ENCODE measurements at regions not wholly inside any gene's neighbourhood (a gene's known extent, or its start where the extent isn't known, plus 50 kb on each side); places are given as distances from the start of the nearest gene placed in this dataset.

DNA sequence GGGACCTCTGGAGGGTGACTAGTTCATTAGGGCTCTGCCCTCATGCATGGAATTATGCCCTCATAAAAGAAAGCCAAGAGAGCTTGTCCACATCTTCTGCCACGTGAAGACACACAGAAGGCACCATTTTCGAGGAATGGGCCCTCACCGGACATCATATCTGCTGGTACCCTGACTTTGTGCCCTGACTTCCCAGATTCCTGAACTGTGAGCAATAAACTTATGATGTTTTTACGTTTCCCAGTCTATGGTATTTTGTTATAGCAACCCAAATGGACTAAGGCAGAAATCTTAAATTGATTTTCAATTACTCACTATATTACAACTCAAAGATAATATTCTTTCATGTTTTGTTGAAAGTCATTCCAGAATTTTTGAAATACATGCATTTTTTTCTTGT, 163.8 kb upstream of the PAPPA start:
- Mint-ChIP-seq H3K4me3 (no peak overlapping the region), H3K9me3 (no peaks in the 10 kb centered on the region), H3K4me1 (no peaks in the 10 kb centered on the region), H3K27ac (no peak overlapping the region), H3K27me3 (ENCODE audit: low read depth) (no peaks in the 10 kb centered on the region; the same call in 1 of the 2 replicates), H3K36me3 (no peaks in the 10 kb centered on the region)
- POLR2A ChIA-PET: no interaction called here
- ATAC-seq (no peak), DNase-seq (ENCODE audit: low spot score) (no peak)
- CTCF ChIA-PET: no interaction called here
- TF ChIP-seq, protein P1, sequence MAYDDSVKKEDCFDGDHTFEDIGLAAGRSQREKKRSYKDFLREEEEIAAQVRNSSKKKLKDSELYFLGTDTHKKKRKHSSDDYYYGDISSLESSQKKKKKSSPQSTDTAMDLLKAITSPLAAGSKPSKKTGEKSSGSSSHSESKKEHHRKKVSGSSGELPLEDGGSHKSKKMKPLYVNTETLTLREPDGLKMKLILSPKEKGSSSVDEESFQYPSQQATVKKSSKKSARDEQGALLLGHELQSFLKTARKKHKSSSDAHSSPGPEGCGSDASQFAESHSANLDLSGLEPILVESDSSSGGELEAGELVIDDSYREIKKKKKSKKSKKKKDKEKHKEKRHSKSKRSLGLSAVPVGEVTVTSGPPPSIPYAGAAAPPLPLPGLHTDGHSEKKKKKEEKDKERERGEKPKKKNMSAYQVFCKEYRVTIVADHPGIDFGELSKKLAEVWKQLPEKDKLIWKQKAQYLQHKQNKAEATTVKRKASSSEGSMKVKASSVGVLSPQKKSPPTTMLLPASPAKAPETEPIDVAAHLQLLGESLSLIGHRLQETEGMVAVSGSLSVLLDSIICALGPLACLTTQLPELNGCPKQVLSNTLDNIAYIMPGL (CRISPR knock-in tag; IDR thresholded peaks at IDR 0.05): no peak
- TF ChIP-seq, protein P2, sequence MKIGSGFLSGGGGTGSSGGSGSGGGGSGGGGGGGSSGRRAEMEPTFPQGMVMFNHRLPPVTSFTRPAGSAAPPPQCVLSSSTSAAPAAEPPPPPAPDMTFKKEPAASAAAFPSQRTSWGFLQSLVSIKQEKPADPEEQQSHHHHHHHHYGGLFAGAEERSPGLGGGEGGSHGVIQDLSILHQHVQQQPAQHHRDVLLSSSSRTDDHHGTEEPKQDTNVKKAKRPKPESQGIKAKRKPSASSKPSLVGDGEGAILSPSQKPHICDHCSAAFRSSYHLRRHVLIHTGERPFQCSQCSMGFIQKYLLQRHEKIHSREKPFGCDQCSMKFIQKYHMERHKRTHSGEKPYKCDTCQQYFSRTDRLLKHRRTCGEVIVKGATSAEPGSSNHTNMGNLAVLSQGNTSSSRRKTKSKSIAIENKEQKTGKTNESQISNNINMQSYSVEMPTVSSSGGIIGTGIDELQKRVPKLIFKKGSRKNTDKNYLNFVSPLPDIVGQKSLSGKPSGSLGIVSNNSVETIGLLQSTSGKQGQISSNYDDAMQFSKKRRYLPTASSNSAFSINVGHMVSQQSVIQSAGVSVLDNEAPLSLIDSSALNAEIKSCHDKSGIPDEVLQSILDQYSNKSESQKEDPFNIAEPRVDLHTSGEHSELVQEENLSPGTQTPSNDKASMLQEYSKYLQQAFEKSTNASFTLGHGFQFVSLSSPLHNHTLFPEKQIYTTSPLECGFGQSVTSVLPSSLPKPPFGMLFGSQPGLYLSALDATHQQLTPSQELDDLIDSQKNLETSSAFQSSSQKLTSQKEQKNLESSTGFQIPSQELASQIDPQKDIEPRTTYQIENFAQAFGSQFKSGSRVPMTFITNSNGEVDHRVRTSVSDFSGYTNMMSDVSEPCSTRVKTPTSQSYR (CRISPR knock-in tag; IDR thresholded peaks at IDR 0.05): no peak
- TF ChIP-seq ETV6 (CRISPR knock-in tag; IDR thresholded peaks at IDR 0.05) (no peak), ZNF396 (CRISPR knock-in tag; IDR thresholded peaks at IDR 0.05; ENCODE audit: borderline replicate concordance) (no peak), TCF7 (CRISPR knock-in tag; IDR thresholded peaks at IDR 0.05; ENCODE audit: low read depth) (no peak), CBFB (CRISPR knock-in tag; IDR thresholded peaks at IDR 0.05; ENCODE audit: low read depth) (no peak), ATF1 (CRISPR knock-in tag; IDR thresholded peaks at IDR 0.05) (no peak), TEAD4 (CRISPR knock-in tag; IDR thresholded peaks at IDR 0.05) (no peak), NR1H2 (CRISPR knock-in tag; IDR thresholded peaks at IDR 0.05) (no peak), FOXJ3 (CRISPR knock-in tag; IDR thresholded peaks at IDR 0.05; ENCODE audit: borderline replicate concordance) (no peak), PRRX2 (CRISPR knock-in tag; IDR thresholded peaks at IDR 0.05) (no peak)
- TF ChIP-seq, protein P3, sequence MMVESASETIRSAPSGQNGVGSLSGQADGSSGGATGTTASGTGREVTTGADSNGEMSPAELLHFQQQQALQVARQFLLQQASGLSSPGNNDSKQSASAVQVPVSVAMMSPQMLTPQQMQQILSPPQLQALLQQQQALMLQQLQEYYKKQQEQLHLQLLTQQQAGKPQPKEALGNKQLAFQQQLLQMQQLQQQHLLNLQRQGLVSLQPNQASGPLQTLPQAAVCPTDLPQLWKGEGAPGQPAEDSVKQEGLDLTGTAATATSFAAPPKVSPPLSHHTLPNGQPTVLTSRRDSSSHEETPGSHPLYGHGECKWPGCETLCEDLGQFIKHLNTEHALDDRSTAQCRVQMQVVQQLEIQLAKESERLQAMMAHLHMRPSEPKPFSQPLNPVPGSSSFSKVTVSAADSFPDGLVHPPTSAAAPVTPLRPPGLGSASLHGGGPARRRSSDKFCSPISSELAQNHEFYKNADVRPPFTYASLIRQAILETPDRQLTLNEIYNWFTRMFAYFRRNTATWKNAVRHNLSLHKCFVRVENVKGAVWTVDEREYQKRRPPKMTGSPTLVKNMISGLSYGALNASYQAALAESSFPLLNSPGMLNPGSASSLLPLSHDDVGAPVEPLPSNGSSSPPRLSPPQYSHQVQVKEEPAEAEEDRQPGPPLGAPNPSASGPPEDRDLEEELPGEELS (CRISPR knock-in tag; IDR thresholded peaks at IDR 0.05): no peak
- TF ChIP-seq, protein P4, sequence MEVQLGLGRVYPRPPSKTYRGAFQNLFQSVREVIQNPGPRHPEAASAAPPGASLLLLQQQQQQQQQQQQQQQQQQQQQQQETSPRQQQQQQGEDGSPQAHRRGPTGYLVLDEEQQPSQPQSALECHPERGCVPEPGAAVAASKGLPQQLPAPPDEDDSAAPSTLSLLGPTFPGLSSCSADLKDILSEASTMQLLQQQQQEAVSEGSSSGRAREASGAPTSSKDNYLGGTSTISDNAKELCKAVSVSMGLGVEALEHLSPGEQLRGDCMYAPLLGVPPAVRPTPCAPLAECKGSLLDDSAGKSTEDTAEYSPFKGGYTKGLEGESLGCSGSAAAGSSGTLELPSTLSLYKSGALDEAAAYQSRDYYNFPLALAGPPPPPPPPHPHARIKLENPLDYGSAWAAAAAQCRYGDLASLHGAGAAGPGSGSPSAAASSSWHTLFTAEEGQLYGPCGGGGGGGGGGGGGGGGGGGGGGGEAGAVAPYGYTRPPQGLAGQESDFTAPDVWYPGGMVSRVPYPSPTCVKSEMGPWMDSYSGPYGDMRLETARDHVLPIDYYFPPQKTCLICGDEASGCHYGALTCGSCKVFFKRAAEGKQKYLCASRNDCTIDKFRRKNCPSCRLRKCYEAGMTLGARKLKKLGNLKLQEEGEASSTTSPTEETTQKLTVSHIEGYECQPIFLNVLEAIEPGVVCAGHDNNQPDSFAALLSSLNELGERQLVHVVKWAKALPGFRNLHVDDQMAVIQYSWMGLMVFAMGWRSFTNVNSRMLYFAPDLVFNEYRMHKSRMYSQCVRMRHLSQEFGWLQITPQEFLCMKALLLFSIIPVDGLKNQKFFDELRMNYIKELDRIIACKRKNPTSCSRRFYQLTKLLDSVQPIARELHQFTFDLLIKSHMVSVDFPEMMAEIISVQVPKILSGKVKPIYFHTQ (CRISPR knock-in tag; IDR thresholded peaks at IDR 0.05): no peak
- TF ChIP-seq, protein P5, sequence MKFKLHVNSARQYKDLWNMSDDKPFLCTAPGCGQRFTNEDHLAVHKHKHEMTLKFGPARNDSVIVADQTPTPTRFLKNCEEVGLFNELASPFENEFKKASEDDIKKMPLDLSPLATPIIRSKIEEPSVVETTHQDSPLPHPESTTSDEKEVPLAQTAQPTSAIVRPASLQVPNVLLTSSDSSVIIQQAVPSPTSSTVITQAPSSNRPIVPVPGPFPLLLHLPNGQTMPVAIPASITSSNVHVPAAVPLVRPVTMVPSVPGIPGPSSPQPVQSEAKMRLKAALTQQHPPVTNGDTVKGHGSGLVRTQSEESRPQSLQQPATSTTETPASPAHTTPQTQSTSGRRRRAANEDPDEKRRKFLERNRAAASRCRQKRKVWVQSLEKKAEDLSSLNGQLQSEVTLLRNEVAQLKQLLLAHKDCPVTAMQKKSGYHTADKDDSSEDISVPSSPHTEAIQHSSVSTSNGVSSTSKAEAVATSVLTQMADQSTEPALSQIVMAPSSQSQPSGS (CRISPR knock-in tag; IDR thresholded peaks at IDR 0.05; ENCODE audit: borderline replicate concordance, low read depth): no peak
- TF ChIP-seq, protein P6, sequence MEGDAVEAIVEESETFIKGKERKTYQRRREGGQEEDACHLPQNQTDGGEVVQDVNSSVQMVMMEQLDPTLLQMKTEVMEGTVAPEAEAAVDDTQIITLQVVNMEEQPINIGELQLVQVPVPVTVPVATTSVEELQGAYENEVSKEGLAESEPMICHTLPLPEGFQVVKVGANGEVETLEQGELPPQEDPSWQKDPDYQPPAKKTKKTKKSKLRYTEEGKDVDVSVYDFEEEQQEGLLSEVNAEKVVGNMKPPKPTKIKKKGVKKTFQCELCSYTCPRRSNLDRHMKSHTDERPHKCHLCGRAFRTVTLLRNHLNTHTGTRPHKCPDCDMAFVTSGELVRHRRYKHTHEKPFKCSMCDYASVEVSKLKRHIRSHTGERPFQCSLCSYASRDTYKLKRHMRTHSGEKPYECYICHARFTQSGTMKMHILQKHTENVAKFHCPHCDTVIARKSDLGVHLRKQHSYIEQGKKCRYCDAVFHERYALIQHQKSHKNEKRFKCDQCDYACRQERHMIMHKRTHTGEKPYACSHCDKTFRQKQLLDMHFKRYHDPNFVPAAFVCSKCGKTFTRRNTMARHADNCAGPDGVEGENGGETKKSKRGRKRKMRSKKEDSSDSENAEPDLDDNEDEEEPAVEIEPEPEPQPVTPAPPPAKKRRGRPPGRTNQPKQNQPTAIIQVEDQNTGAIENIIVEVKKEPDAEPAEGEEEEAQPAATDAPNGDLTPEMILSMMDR (IDR thresholded peaks at IDR 0.05): no peak
- TF ChIP-seq, protein P7, sequence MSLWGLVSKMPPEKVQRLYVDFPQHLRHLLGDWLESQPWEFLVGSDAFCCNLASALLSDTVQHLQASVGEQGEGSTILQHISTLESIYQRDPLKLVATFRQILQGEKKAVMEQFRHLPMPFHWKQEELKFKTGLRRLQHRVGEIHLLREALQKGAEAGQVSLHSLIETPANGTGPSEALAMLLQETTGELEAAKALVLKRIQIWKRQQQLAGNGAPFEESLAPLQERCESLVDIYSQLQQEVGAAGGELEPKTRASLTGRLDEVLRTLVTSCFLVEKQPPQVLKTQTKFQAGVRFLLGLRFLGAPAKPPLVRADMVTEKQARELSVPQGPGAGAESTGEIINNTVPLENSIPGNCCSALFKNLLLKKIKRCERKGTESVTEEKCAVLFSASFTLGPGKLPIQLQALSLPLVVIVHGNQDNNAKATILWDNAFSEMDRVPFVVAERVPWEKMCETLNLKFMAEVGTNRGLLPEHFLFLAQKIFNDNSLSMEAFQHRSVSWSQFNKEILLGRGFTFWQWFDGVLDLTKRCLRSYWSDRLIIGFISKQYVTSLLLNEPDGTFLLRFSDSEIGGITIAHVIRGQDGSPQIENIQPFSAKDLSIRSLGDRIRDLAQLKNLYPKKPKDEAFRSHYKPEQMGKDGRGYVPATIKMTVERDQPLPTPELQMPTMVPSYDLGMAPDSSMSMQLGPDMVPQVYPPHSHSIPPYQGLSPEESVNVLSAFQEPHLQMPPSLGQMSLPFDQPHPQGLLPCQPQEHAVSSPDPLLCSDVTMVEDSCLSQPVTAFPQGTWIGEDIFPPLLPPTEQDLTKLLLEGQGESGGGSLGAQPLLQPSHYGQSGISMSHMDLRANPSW (CRISPR knock-in tag; conservative IDR thresholded peaks at IDR 0.05; ENCODE audit: low read depth): no peak
- TF ChIP-seq, protein P8, sequence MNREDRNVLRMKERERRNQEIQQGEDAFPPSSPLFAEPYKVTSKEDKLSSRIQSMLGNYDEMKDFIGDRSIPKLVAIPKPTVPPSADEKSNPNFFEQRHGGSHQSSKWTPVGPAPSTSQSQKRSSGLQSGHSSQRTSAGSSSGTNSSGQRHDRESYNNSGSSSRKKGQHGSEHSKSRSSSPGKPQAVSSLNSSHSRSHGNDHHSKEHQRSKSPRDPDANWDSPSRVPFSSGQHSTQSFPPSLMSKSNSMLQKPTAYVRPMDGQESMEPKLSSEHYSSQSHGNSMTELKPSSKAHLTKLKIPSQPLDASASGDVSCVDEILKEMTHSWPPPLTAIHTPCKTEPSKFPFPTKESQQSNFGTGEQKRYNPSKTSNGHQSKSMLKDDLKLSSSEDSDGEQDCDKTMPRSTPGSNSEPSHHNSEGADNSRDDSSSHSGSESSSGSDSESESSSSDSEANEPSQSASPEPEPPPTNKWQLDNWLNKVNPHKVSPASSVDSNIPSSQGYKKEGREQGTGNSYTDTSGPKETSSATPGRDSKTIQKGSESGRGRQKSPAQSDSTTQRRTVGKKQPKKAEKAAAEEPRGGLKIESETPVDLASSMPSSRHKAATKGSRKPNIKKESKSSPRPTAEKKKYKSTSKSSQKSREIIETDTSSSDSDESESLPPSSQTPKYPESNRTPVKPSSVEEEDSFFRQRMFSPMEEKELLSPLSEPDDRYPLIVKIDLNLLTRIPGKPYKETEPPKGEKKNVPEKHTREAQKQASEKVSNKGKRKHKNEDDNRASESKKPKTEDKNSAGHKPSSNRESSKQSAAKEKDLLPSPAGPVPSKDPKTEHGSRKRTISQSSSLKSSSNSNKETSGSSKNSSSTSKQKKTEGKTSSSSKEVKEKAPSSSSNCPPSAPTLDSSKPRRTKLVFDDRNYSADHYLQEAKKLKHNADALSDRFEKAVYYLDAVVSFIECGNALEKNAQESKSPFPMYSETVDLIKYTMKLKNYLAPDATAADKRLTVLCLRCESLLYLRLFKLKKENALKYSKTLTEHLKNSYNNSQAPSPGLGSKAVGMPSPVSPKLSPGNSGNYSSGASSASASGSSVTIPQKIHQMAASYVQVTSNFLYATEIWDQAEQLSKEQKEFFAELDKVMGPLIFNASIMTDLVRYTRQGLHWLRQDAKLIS (CRISPR knock-in tag; IDR thresholded peaks at IDR 0.05; ENCODE audit: borderline replicate concordance): no peak
- TF ChIP-seq, protein P9, sequence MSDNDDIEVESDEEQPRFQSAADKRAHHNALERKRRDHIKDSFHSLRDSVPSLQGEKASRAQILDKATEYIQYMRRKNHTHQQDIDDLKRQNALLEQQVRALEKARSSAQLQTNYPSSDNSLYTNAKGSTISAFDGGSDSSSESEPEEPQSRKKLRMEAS (CRISPR knock-in tag; IDR thresholded peaks at IDR 0.05): no peak
